ENCODE measurements at regions not wholly inside any gene's neighbourhood (a gene's known extent, or its start where the extent isn't known, plus 50 kb on each side); places are given as distances from the start of the nearest gene placed in this dataset.
A peak's percentile ranks its signal among the peaks of the same experiment; 100 is the strongest.

GRCh38 chr7:41136551-41136950, 566.3 kb downstream of the INHBA start:
- H3K27me3 ChIP-seq (replicated peaks in 1 of 7): peaks cover 0 to 7% (median 0%) of the 10 kb centered on the region in 7 donors
- TF ChIP-seq CTCF (IDR thresholded peaks at IDR 0.05 in 8 of 11, conservative IDR thresholded peaks at IDR 0.05 in 3 of 11) (no peak), POLR2A (IDR thresholded peaks at IDR 0.05) (no peak), POLR2AphosphoS5 (IDR thresholded peaks at IDR 0.05) (no peak)
- no peak overlapping the region for H3K27ac ChIP-seq
- no peaks in the 10 kb centered on the region for H3K9me3 ChIP-seq
- H3K4me1 ChIP-seq: peaks cover 0 to 15% (median 0%) of the 10 kb centered on the region in 6 donors
- DNase-seq: no peak
- intact Hi-C loops (cut with DNase I; ENCODE audit: low total_unique reads): no loop called here
- no peak overlapping the region for H3K4me3 ChIP-seq
- WGBS, 5 donors: 83 to 97% (median 95%) methylated on average over 12 to 15 of the region's 15 CpGs
- H3K36me3 ChIP-seq: no peaks in the 10 kb centered on the region

GRCh38 chr7:41135511-41135910, 567.4 kb downstream of the INHBA start:
- DNase-seq: peak; percentile 68
- Histone ChIP-seq H3K9me3 (no peaks in the 10 kb centered on the region), H3K4me3 (no peak overlapping the region), H3K27ac (no peak overlapping the region), H3K36me3 (no peaks in the 10 kb centered on the region), H3K27me3 (replicated peaks in 1 of 7) (peaks cover 0 to 7% (median 0%) of the 10 kb centered on the region in 7 donors), H3K4me1 (peaks cover 0 to 15% (median 0%) of the 10 kb centered on the region in 6 donors)
- 94 to 97% (median 95%) methylated on average over 3 to 6 of the region's 6 CpGs for WGBS, 5 donors
- intact Hi-C loops (cut with DNase I; ENCODE audit: low total_unique reads): no loop called here
- TF ChIP-seq POLR2A (IDR thresholded peaks at IDR 0.05): no peak
- TF ChIP-seq POLR2AphosphoS5 (IDR thresholded peaks at IDR 0.05): no peak
- TF ChIP-seq CTCF (IDR thresholded peaks at IDR 0.05 in 8 of 11, conservative IDR thresholded peaks at IDR 0.05 in 3 of 11): no peak

GRCh38 chr7:41134300-41135255, 568.3 kb downstream of the INHBA start:
- Histone ChIP-seq H3K4me3 (no peak overlapping the region), H3K27ac (no peak overlapping the region), H3K27me3 (replicated peaks in 1 of 7) (peaks cover 0 to 7% (median 0%) of the 10 kb centered on the region in 7 donors), H3K9me3 (no peaks in the 10 kb centered on the region), H3K36me3 (no peaks in the 10 kb centered on the region), H3K4me1 (peaks cover 0 to 19% (median 1%) of the 10 kb centered on the region in 6 donors)
- no peak for DNase-seq
- 18 to 43% (median 30%) methylated on average over 3 of the region's 3 CpGs for WGBS, 5 donors
- intact Hi-C loops (cut with DNase I; ENCODE audit: low total_unique reads): no loop called here
- no peak for TF ChIP-seq POLR2A (IDR thresholded peaks at IDR 0.05)

- intact Hi-C loops (cut with DNase I; ENCODE audit: low total_unique reads): no loop called here
- no peak for DNase-seq
- 64 to 83% (median 70%) methylated on average over 10 of the region's 10 CpGs for WGBS, 5 donors
Observed at GRCh38 chr7:41133690-41134299, 569.1 kb downstream of the INHBA start.

More at GRCh38 chr7:41133690-41134299, 569.1 kb downstream of the INHBA start:
- peaks cover 0 to 20% (median 1%) of the 10 kb centered on the region in 6 donors for H3K4me1 ChIP-seq
- no peak overlapping the region for H3K27ac ChIP-seq
- peaks cover 0 to 7% (median 0%) of the 10 kb centered on the region in 7 donors for H3K27me3 ChIP-seq (replicated peaks in 1 of 7)
- no peak overlapping the region for H3K4me3 ChIP-seq
- no peaks in the 10 kb centered on the region for H3K36me3 ChIP-seq
- no peak for TF ChIP-seq POLR2A (IDR thresholded peaks at IDR 0.05)
- no peak for TF ChIP-seq CTCF (IDR thresholded peaks at IDR 0.05 in 8 of 11, conservative IDR thresholded peaks at IDR 0.05 in 3 of 11)
- TF ChIP-seq POLR2AphosphoS5 (IDR thresholded peaks at IDR 0.05): no peak
- no peaks in the 10 kb centered on the region for H3K9me3 ChIP-seq
